IPS-18c (cell line): ENCODE measurements at regions not wholly inside any gene's neighbourhood (a gene's known extent, or its start where the extent isn't known, plus 50 kb on each side); places are given as distances from the start of the nearest gene placed in this dataset.

Source experiments
- H3K4me3 ChIP-seq: 2 replicates; pipeline ENCODE4 v1.7.0; 2013; ENCODE audit warnings: low read depth, mild to moderate bottlenecking, low read length, moderate library complexity; ENCODE audit not compliant: insufficient read depth
- H3K9me3 ChIP-seq: one replicate; pipeline ENCODE4 v1.6.1; 2013; ENCODE audit warnings: mild to moderate bottlenecking, low read length, moderate library complexity; ENCODE audit not compliant: control insufficient read depth, insufficient read depth

GRCh38 chr3:83140983-83141382, 1379.5 kb upstream of the GBE1 start:
- no peaks in the 10 kb centered on the region for H3K9me3 ChIP-seq
- H3K4me3 ChIP-seq: no peak overlapping the region

GRCh38 chr3:83131236-83131635, 1369.8 kb upstream of the GBE1 start:
- Histone ChIP-seq H3K4me3 (no peak overlapping the region), H3K9me3 (no peaks in the 10 kb centered on the region)

- Histone ChIP-seq H3K9me3 (no peaks in the 10 kb centered on the region), H3K4me3 (no peak overlapping the region)
Observed at GRCh38 chr3:83122774-83123350, 1361.4 kb upstream of the GBE1 start.

- no peak overlapping the region for H3K4me3 ChIP-seq
- H3K9me3 ChIP-seq: no peaks in the 10 kb centered on the region
Observed at GRCh38 chr3:83093222-83093572, 1331.8 kb upstream of the GBE1 start.

- H3K9me3 ChIP-seq: no peaks in the 10 kb centered on the region
- H3K4me3 ChIP-seq: no peak overlapping the region
Observed at GRCh38 chr3:83092521-83093221, 1331.2 kb upstream of the GBE1 start.

GRCh38 chr3:83076041-83076440, 1314.6 kb upstream of the GBE1 start:
- no peaks in the 10 kb centered on the region for H3K9me3 ChIP-seq
- H3K4me3 ChIP-seq: no peak overlapping the region

GRCh38 chr3:83074485-83074884, 1313.0 kb upstream of the GBE1 start:
- H3K4me3 ChIP-seq: no peak overlapping the region
- H3K9me3 ChIP-seq: no peaks in the 10 kb centered on the region

GRCh38 chr3:83065851-83066460, 1304.5 kb upstream of the GBE1 start:
- H3K9me3 ChIP-seq: no peaks in the 10 kb centered on the region
- no peak overlapping the region for H3K4me3 ChIP-seq

- Histone ChIP-seq H3K4me3 (no peak overlapping the region), H3K9me3 (no peaks in the 10 kb centered on the region)
Observed at GRCh38 chr3:83063446-83063845, 1302.0 kb upstream of the GBE1 start.

- Histone ChIP-seq H3K4me3 (no peak overlapping the region), H3K9me3 (no peaks in the 10 kb centered on the region)
Observed at GRCh38 chr3:83048556-83048955, 1287.1 kb upstream of the GBE1 start.

- Histone ChIP-seq H3K4me3 (no peak overlapping the region), H3K9me3 (peaks cover 2% of the 10 kb centered on the region)
Observed at GRCh38 chr3:83039422-83039821, 1278.0 kb upstream of the GBE1 start.

GRCh38 chr3:83035704-83036010, 1274.2 kb upstream of the GBE1 start:
- Histone ChIP-seq H3K4me3 (no peak overlapping the region), H3K9me3 (no peaks in the 10 kb centered on the region)

- Histone ChIP-seq H3K4me3 (no peak overlapping the region), H3K9me3 (no peaks in the 10 kb centered on the region)
Observed at GRCh38 chr3:83034806-83035703, 1273.6 kb upstream of the GBE1 start.

GRCh38 chr3:83033133-83033532, 1271.7 kb upstream of the GBE1 start:
- Histone ChIP-seq H3K9me3 (no peaks in the 10 kb centered on the region), H3K4me3 (no peak overlapping the region)

- no peaks in the 10 kb centered on the region for H3K9me3 ChIP-seq
- H3K4me3 ChIP-seq: no peak overlapping the region
Observed at GRCh38 chr3:83023086-83023485, 1261.6 kb upstream of the GBE1 start.

- Histone ChIP-seq H3K4me3 (no peak overlapping the region), H3K9me3 (no peaks in the 10 kb centered on the region)
Observed at GRCh38 chr3:83011481-83011880, 1250.0 kb upstream of the GBE1 start.

- Histone ChIP-seq H3K9me3 (no peaks in the 10 kb centered on the region), H3K4me3 (0 out of 2 replicates have a peak overlapping the region, but pooled peaks have one; percentile 4)
Observed at GRCh38 chr3:83003917-83004316, 1242.5 kb upstream of the GBE1 start.
